PC-3 (cell line): ENCODE measurements at regions not wholly inside any gene's neighbourhood (a gene's known extent, or its start where the extent isn't known, plus 50 kb on each side); places are given as distances from the start of the nearest gene placed in this dataset.

Experiments
- ATAC-seq: fragments of 200-7000 bp; cut with Tn5 transposase; 2 replicates; pipeline ENCODE4 v1.9.1; 2020; ENCODE audit warnings: mild to moderate bottlenecking, moderate library complexity
- BruUV-seq: library from RNA; stranded (reverse); fragments of 400-500 nt; replicated peaks from 2 replicates; lab custom pipeline; 2021; lab: Mats Ljungman, UMichigan
- CTCF ChIA-PET: fragments of 300-600 bp; sonication (Branson Sonifier 250); formaldehyde crosslinking; loops from one replicate; lab custom pipeline; 2022; ENCODE audit warnings: antibody characterized with exemption; lab: Charles Lee
- POLR2A ChIA-PET: fragments of 300-600 bp; sonication (Branson Sonifier 250); formaldehyde crosslinking; loops from one replicate; lab custom pipeline; 2022; ENCODE audit warnings: antibody characterized with exemption; ENCODE audit not compliant: unreplicated experiment; lab: Charles Lee
- DNase-seq: peaks from one replicate; pipeline ENCODE4 v3.0.0-alpha.2; 2015
- H2AFZ ChIP-seq: fragments of 300-600 bp; sonication (generic); 2 replicates; pipeline ENCODE4 v1.6.0; 2016; ENCODE audit warnings: antibody characterized with exemption, low read length
- H3F3A ChIP-seq: fragments of 300-600 bp; sonication (generic); one replicate; pipeline ENCODE4 v1.6.0; 2017; ENCODE audit warnings: antibody characterized with exemption, low read length, control low read depth, mild to moderate bottlenecking; ENCODE audit not compliant: unreplicated experiment
- H3K27ac ChIP-seq: fragments of 300-600 bp; sonication (generic); 2 replicates; pipeline ENCODE4 v1.5.1; 2016; ENCODE audit warnings: mild to moderate bottlenecking, low read length
- H3K27me3 ChIP-seq: fragments of 300-600 bp; sonication (generic); 2 replicates; pipeline ENCODE4 v1.6.1; 2016; ENCODE audit warnings: low read length, mixed read lengths
- H3K36me3 ChIP-seq: fragments of 300-600 bp; sonication (generic); 2 replicates; pipeline ENCODE4 v1.6.1; 2016; ENCODE audit warnings: low read depth, mixed run types, low read length, mixed read lengths
- H3K4me1 ChIP-seq: fragments of 300-600 bp; sonication (generic); 2 replicates; pipeline ENCODE4 v1.5.1; 2016; ENCODE audit warnings: low read length; ENCODE audit not compliant: insufficient read depth
- H3K4me2 ChIP-seq: fragments of 300-600 bp; sonication (generic); 2 replicates; pipeline ENCODE4 v1.6.0; 2016; ENCODE audit warnings: low read length
- H3K4me3 ChIP-seq: fragments of 300-600 bp; sonication (generic); 2 replicates; pipeline ENCODE4 v1.5.1; 2016; ENCODE audit warnings: mild to moderate bottlenecking, low read length, mixed read lengths
- H3K79me2 ChIP-seq: fragments of 300-600 bp; sonication (generic); 2 replicates; pipeline ENCODE4 v1.6.1; 2017; ENCODE audit warnings: low read length, mixed read lengths
- H3K9ac ChIP-seq: fragments of 300-600 bp; sonication (generic); 2 replicates; pipeline ENCODE4 v1.6.0; 2016; ENCODE audit warnings: mild to moderate bottlenecking, low read length
- H3K9me2 ChIP-seq: fragments of 300-600 bp; sonication (generic); replicated peaks from 2 replicates; pipeline ENCODE4 v1.6.1; 2016; ENCODE audit warnings: mixed run types, low read length, mixed read lengths
- H3K9me3 ChIP-seq: fragments of 300-600 bp; sonication (generic); 2 replicates; pipeline ENCODE4 v1.6.1; 2016; ENCODE audit warnings: low read length, mixed read lengths
- H4K20me1 ChIP-seq: fragments of 300-600 bp; sonication (generic); 2 replicates; pipeline ENCODE4 v1.6.1; 2016; ENCODE audit warnings: low read length, mixed read lengths
- EZH2 ChIP-seq: fragments of 300-600 bp; sonication (generic); IDR thresholded peaks from one replicate; pipeline ENCODE4 v1.6.1; 2017; ENCODE audit warnings: antibody characterized with exemption, mild to moderate bottlenecking, low read length; ENCODE audit not compliant: unreplicated experiment
- EZH2phosphoT487 ChIP-seq: fragments of 300-600 bp; sonication (generic); IDR thresholded peaks from 2 replicates; pipeline ENCODE4 v1.6.1; 2018; ENCODE audit warnings: mild to moderate bottlenecking, antibody characterized with exemption, low read length, borderline replicate concordance
- intact Hi-C: fragments of 100-400 bp; cut with micrococcal nuclease; formaldehyde crosslinking; loops from 2 replicates; pipeline ENCODE4 v1.9.0; 2023
- TF ChIP-seq, protein P1 (sequence below): fragments of 300-600 bp; sonication (generic); conservative IDR thresholded peaks from 2 replicates; pipeline ENCODE4 v1.5.1; 2017; ENCODE audit warnings: antibody characterized with exemption, low read depth, mild to moderate bottlenecking, low read length

DNA sequence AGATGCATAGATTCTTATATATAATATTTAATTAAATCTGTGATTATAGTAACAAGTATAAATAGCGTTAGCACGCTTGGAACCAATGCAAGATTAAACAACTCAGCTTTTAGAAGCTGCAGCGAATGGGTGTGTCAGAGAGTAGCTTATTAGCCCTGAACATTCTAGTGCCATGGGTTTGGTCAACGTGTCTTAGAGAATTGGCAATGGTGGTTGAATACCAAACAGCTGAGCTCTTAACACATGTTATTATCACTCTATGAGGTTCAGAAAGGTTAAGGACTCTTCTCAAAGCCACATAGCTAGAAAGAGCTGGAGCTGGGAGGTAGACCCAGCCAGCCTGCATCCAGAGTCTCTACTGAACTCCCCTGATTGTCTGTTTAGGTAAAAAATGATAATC is 284.2 kb upstream of the CHD6 start:
- no peak overlapping the region for H3K27ac ChIP-seq
- no peaks in the 10 kb centered on the region for H3K27me3 ChIP-seq
- ATAC-seq (no peak), DNase-seq (no peak)
- TF ChIP-seq, protein P1, sequence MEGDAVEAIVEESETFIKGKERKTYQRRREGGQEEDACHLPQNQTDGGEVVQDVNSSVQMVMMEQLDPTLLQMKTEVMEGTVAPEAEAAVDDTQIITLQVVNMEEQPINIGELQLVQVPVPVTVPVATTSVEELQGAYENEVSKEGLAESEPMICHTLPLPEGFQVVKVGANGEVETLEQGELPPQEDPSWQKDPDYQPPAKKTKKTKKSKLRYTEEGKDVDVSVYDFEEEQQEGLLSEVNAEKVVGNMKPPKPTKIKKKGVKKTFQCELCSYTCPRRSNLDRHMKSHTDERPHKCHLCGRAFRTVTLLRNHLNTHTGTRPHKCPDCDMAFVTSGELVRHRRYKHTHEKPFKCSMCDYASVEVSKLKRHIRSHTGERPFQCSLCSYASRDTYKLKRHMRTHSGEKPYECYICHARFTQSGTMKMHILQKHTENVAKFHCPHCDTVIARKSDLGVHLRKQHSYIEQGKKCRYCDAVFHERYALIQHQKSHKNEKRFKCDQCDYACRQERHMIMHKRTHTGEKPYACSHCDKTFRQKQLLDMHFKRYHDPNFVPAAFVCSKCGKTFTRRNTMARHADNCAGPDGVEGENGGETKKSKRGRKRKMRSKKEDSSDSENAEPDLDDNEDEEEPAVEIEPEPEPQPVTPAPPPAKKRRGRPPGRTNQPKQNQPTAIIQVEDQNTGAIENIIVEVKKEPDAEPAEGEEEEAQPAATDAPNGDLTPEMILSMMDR: no peak
- TF ChIP-seq EZH2phosphoT487: no peak
- no peak for TF ChIP-seq EZH2
- intact Hi-C loops: no loop called here
- H3F3A ChIP-seq: no peaks in the 10 kb centered on the region
- ChIA-PET POLR2A (no interaction called here), CTCF (no interaction called here)
- H3K9me2 ChIP-seq: no peaks in the 10 kb centered on the region
- H3K9me3 ChIP-seq: no peaks in the 10 kb centered on the region
- no TSS peak for BruUV-seq
- H3K4me2 ChIP-seq: no peak overlapping the region
- H3K4me1 ChIP-seq: no peaks in the 10 kb centered on the region
- H2AFZ ChIP-seq: no peak overlapping the region
- H3K9ac ChIP-seq: no peak overlapping the region
- no peaks in the 10 kb centered on the region for H3K36me3 ChIP-seq
- H4K20me1 ChIP-seq: no peaks in the 10 kb centered on the region
- H3K4me3 ChIP-seq: no peak overlapping the region
- H3K79me2 ChIP-seq: no peaks in the 10 kb centered on the region

DNA sequence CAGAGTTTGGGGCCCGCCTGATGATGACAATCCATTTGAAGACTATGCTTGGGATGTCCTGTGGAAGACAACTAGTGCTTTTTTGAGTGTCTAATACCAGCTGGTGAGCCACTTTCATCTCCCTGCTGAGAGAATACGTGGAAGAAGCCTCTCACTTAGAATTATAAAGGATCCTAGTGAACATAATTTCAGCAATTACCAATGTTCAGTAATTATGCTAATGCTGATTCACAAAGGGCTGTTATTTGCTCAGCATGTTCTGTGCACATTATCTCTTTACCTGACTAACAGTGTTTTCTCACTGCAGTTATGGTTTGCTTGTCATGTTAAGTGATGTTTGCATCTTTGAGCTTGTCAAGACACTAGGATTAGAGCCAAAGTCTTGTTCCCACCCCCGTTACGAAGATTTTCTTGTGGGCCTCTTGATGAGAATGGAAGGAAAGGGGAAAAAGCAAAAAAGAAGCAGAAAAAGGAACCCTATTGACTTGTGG is 282.1 kb upstream of the CHD6 start:
- H3K4me3 ChIP-seq: no peak overlapping the region
- H3K9me3 ChIP-seq: no peaks in the 10 kb centered on the region
- no peaks in the 10 kb centered on the region for H3K27me3 ChIP-seq
- no peaks in the 10 kb centered on the region for H3K4me1 ChIP-seq
- CTCF ChIA-PET: no interaction called here
- no peak overlapping the region for H2AFZ ChIP-seq
- ATAC-seq (no peak), DNase-seq (no peak)
- BruUV-seq: no TSS peak
- no peak overlapping the region for H3K27ac ChIP-seq
- H3K4me2 ChIP-seq: no peak overlapping the region
- no peaks in the 10 kb centered on the region for H3K9me2 ChIP-seq
- intact Hi-C loops: no loop called here
- TF ChIP-seq, protein P1: no peak
- no peak for TF ChIP-seq EZH2
- no peak for TF ChIP-seq EZH2phosphoT487
- H3K9ac ChIP-seq: no peak overlapping the region
- H4K20me1 ChIP-seq: no peaks in the 10 kb centered on the region
- H3K79me2 ChIP-seq: no peaks in the 10 kb centered on the region
- POLR2A ChIA-PET: no interaction called here
- no peaks in the 10 kb centered on the region for H3K36me3 ChIP-seq
- H3F3A ChIP-seq: no peaks in the 10 kb centered on the region

DNA sequence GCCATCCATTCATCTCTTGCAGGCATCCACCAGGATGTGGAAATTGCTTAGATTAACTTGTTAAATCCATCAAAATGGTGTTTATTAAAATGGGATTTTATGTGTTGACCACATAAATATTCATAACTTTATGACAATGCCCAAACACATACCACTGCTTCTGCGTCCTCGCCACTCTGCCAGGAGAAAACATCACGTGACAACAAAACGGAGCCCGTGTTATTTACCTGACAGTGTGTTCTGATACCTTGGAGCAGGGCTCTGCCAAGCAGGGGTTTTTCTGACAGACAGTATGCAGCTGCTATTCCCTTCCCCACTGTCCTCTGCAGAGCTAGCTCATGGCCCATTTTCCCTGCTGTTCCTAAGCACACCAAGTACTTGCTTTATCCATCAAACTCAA is 279.5 kb upstream of the CHD6 start:
- no peaks in the 10 kb centered on the region for H3K4me1 ChIP-seq
- H3K79me2 ChIP-seq: no peaks in the 10 kb centered on the region
- no peaks in the 10 kb centered on the region for H4K20me1 ChIP-seq
- DNase-seq: no peak
- H3K9me3 ChIP-seq: no peaks in the 10 kb centered on the region
- no peak overlapping the region for H3K4me2 ChIP-seq
- TF ChIP-seq EZH2phosphoT487: no peak
- TF ChIP-seq EZH2: no peak
- TF ChIP-seq, protein P1: no peak
- H3K27ac ChIP-seq: no peak overlapping the region
- H2AFZ ChIP-seq: no peak overlapping the region
- no peaks in the 10 kb centered on the region for H3K27me3 ChIP-seq
- H3K4me3 ChIP-seq: no peak overlapping the region
- no peaks in the 10 kb centered on the region for H3F3A ChIP-seq
- intact Hi-C loops: no loop called here
- ChIA-PET POLR2A (no interaction called here), CTCF (no interaction called here)
- H3K9me2 ChIP-seq: no peaks in the 10 kb centered on the region
- no peak overlapping the region for H3K9ac ChIP-seq
- no TSS peak for BruUV-seq
- ATAC-seq: no peak
- no peaks in the 10 kb centered on the region for H3K36me3 ChIP-seq
